SH-SY5Y (cell line): ENCODE measurements at regions not wholly inside any gene's neighbourhood (a gene's known extent, or its start where the extent isn't known, plus 50 kb on each side); places are given as distances from the start of the nearest gene placed in this dataset.

Source experiments
- GATA2 ChIP-seq: IDR thresholded peaks from 2 replicates; pipeline ENCODE4 v1.6.1; 2011; ENCODE audit warnings: mild to moderate bottlenecking, low read depth, low read length
- GATA3 ChIP-seq: IDR thresholded peaks from 2 replicates; pipeline ENCODE4 v1.6.1; 2011; ENCODE audit warnings: low read depth, mild to moderate bottlenecking, low read length, moderate library complexity

- TF ChIP-seq GATA3 (no peak), GATA2 (no peak)
Measured at GRCh38 chr10:36437367-36437766, 688.0 kb upstream of the ANKRD30A start.

GRCh38 chr10:36428507-36428906 lies 696.9 kb upstream of the ANKRD30A start:
- TF ChIP-seq GATA2 (no peak), GATA3 (no peak)

- no peak for TF ChIP-seq GATA2
- TF ChIP-seq GATA3, result no peak
Measured at GRCh38 chr10:36425131-36425797, 700.1 kb upstream of the ANKRD30A start.

GRCh38 chr10:36424502-36424901 lies 700.9 kb upstream of the ANKRD30A start:
- TF ChIP-seq GATA2 (no peak), GATA3 (no peak)

GRCh38 chr10:36423821-36424248 lies 701.6 kb upstream of the ANKRD30A start:
- no peak for TF ChIP-seq GATA3
- TF ChIP-seq GATA2, result no peak

GRCh38 chr10:36421992-36422391 lies 703.4 kb upstream of the ANKRD30A start:
- TF ChIP-seq GATA2, result no peak
- no peak for TF ChIP-seq GATA3

GRCh38 chr10:36416513-36416912 lies 708.9 kb upstream of the ANKRD30A start:
- TF ChIP-seq GATA3 (no peak), GATA2 (no peak)

GRCh38 chr10:36412942-36413341 lies 712.5 kb upstream of the ANKRD30A start:
- TF ChIP-seq GATA2, result no peak
- no peak for TF ChIP-seq GATA3

GRCh38 chr10:36393801-36394200 lies 731.6 kb upstream of the ANKRD30A start:
- TF ChIP-seq GATA3 (no peak), GATA2 (no peak)

- TF ChIP-seq GATA3 (no peak), GATA2 (no peak)
Measured at GRCh38 chr10:36391405-36391804, 734.0 kb upstream of the ANKRD30A start.

- no peak for TF ChIP-seq GATA2
- no peak for TF ChIP-seq GATA3
Measured at GRCh38 chr10:36390221-36390620, 735.2 kb upstream of the ANKRD30A start.

- TF ChIP-seq GATA3, result no peak
- no peak for TF ChIP-seq GATA2
Measured at GRCh38 chr10:36388166-36388565, 737.2 kb upstream of the ANKRD30A start.

- TF ChIP-seq GATA3, result no peak
Measured at GRCh38 chr10:36385693-36386092, 739.7 kb upstream of the ANKRD30A start.

- TF ChIP-seq GATA3 (no peak), GATA2 (no peak)
Measured at GRCh38 chr10:36383349-36383748, 741.3 kb upstream of the FZD8 start.

GRCh38 chr10:36381748-36382147 lies 739.7 kb upstream of the FZD8 start:
- TF ChIP-seq GATA3 (no peak), GATA2 (no peak)

GRCh38 chr10:36380538-36380937 lies 738.4 kb upstream of the FZD8 start:
- TF ChIP-seq GATA2, result no peak
- no peak for TF ChIP-seq GATA3

GRCh38 chr10:36375107-36375506 lies 733.0 kb upstream of the FZD8 start:
- TF ChIP-seq GATA2 (no peak), GATA3 (no peak)
